ENCODE measurements at regions not wholly inside any gene's neighbourhood (a gene's known extent, or its start where the extent isn't known, plus 50 kb on each side); places are given as distances from the start of the nearest gene placed in this dataset.

- BruUV-seq (replicated peaks), result no TSS peak
- no peak for ATAC-seq
- H3K27me3 ChIP-seq (replicated peaks in 1 of 2; ENCODE audit: control insufficient read depth in 2 of 2, insufficient read depth in 2 of 2, low read length in 1 of 2), result no peaks in the 10 kb centered on the region
- H3K27ac ChIP-seq (ENCODE audit: control insufficient read depth, insufficient read depth), result no peak overlapping the region
- CTCF ChIA-PET, result no interaction called here
- 63% methylated on average over 2 of the region's 2 CpGs for WGBS (ENCODE audit: insufficient coverage, insufficient replicate concordance, low lambda C conversion rate, missing lambda C conversion rate)
- H4K20me1 ChIP-seq (ENCODE audit: control insufficient read depth, insufficient read depth), result no peaks in the 10 kb centered on the region
- no peaks in the 10 kb centered on the region for H3K79me2 ChIP-seq (ENCODE audit: control insufficient read depth, insufficient read depth, low read length)
- DNase-seq (ENCODE audit: low read depth, low spot score), result no peak
- no peaks in the 10 kb centered on the region for H3K4me1 ChIP-seq (ENCODE audit: control insufficient read depth, insufficient read depth, low read length)
- in situ Hi-C loops (cut with MboI), result no loop called here
- FAIRE-seq, result no peak
- no peak overlapping the region for H3K4me2 ChIP-seq (ENCODE audit: control insufficient read depth, insufficient read depth)
- no peak overlapping the region for H3K9ac ChIP-seq (ENCODE audit: control insufficient read depth, insufficient read depth, low read length)
- H2AFZ ChIP-seq (ENCODE audit: control insufficient read depth, low read depth, low read length), result no peak overlapping the region
- no peak for TF ChIP-seq ZBTB11 (CRISPR knock-in tag; IDR thresholded peaks at IDR 0.05)
- no peak for TF ChIP-seq POLR2A (IDR thresholded peaks at IDR 0.05; ENCODE audit: low read depth, low read length)
- no peak for TF ChIP-seq ZBTB33 (IDR thresholded peaks at IDR 0.05)
- TF ChIP-seq STAT1 (conservative IDR thresholded peaks at IDR 0.05), result no peak
- TF ChIP-seq ZNF622 (IDR thresholded peaks at IDR 0.05), result no peak
- SMC1A ChIA-PET (ENCODE audit: uncharacterized antibody, unreplicated experiment), result interaction anchor here (1.1 kb wide), 1 partner anchor 15 kb away, joined by 3 read pairs; no protein-coding TSS in a partner anchor
- no peak overlapping the region for H3K4me3 ChIP-seq
- no peaks in the 10 kb centered on the region for H3K36me3 ChIP-seq (ENCODE audit: control insufficient read depth in 2 of 2, insufficient read depth in 2 of 2, low read length in 1 of 2)
- intact Hi-C loops (cut with micrococcal nuclease; ENCODE audit: unreplicated experiment), result no loop called here
- no peaks in the 10 kb centered on the region for H3K9me3 ChIP-seq (replicated peaks; ENCODE audit: control insufficient read depth, insufficient read depth, low read length)
- POLR2A ChIA-PET, result no interaction called here
- RAD21 ChIA-PET (ENCODE audit: unreplicated experiment), result no interaction called here
Measured at GRCh38 chr20:52847731-52848359, 124.3 kb upstream of the TSHZ2 start.

Data from GM12878 (cell line).